NCI-H2081 treated with DMSO at 0.1 percent for 48 hours (cell line): ENCODE measurements at regions not wholly inside any gene's neighbourhood (a gene's known extent, or its start where the extent isn't known, plus 50 kb on each side); places are given as distances from the start of the nearest gene placed in this dataset.

Experiments used
- DNase-seq: peaks from one replicate; lab custom pipeline; 2025; lab: John Stamatoyannopoulos, UW

- DNase-seq, result no peak
Observed at GRCh38 chr12:84807249-84807648, 105.3 kb downstream of the SLC6A15 start.

- DNase-seq, result no peak
Observed at GRCh38 chr12:84805474-84805858, 107.1 kb downstream of the SLC6A15 start.

GRCh38 chr12:84804691-84805473 lies 107.7 kb downstream of the SLC6A15 start:
- no peak for DNase-seq

- DNase-seq, result no peak
Observed at GRCh38 chr12:84803661-84804060, 108.9 kb downstream of the SLC6A15 start.

- no peak for DNase-seq
Observed at GRCh38 chr12:84802161-84802560, 110.4 kb downstream of the SLC6A15 start.

GRCh38 chr12:84793558-84794367 lies 118.8 kb downstream of the SLC6A15 start:
- no peak for DNase-seq

GRCh38 chr12:84791444-84791843 lies 121.2 kb downstream of the SLC6A15 start:
- no peak for DNase-seq

- no peak for DNase-seq
Observed at GRCh38 chr12:84789184-84789583, 123.4 kb downstream of the SLC6A15 start.

GRCh38 chr12:84787253-84787652 lies 125.3 kb downstream of the SLC6A15 start:
- DNase-seq, result no peak

GRCh38 chr12:84786622-84787021 lies 126.0 kb downstream of the SLC6A15 start:
- no peak for DNase-seq

- DNase-seq, result no peak
Observed at GRCh38 chr12:84785951-84786350, 126.6 kb downstream of the SLC6A15 start.

- DNase-seq, result no peak
Observed at GRCh38 chr12:84785281-84785680, 127.3 kb downstream of the SLC6A15 start.

- no peak for DNase-seq
Observed at GRCh38 chr12:84779169-84779568, 133.4 kb downstream of the SLC6A15 start.

GRCh38 chr12:84772281-84772680 lies 140.3 kb downstream of the SLC6A15 start:
- no peak for DNase-seq

- DNase-seq, result no peak
Observed at GRCh38 chr12:84767079-84767478, 145.5 kb downstream of the SLC6A15 start.

- no peak for DNase-seq
Observed at GRCh38 chr12:84766375-84766774, 146.2 kb downstream of the SLC6A15 start.

GRCh38 chr12:84764001-84764400 lies 148.6 kb downstream of the SLC6A15 start:
- DNase-seq, result no peak

GRCh38 chr12:84763107-84763506 lies 149.5 kb downstream of the SLC6A15 start:
- DNase-seq, result no peak

GRCh38 chr12:84760091-84760865 lies 152.3 kb downstream of the SLC6A15 start:
- DNase-seq, result no peak

- DNase-seq, result no peak
Observed at GRCh38 chr12:84757978-84758377, 154.6 kb downstream of the SLC6A15 start.

- no peak for DNase-seq
Observed at GRCh38 chr12:84756961-84757360, 155.6 kb downstream of the SLC6A15 start.

GRCh38 chr12:84745127-84745526 lies 167.5 kb downstream of the SLC6A15 start:
- DNase-seq, result no peak

- DNase-seq, result no peak
Observed at GRCh38 chr12:84741692-84742091, 170.9 kb downstream of the SLC6A15 start.
